HG03469 (cell line): ENCODE measurements at regions not wholly inside any gene's neighbourhood (a gene's known extent, or its start where the extent isn't known, plus 50 kb on each side); places are given as distances from the start of the nearest gene placed in this dataset.

Experiments used
- ATAC-seq: cut with Tn5 transposase; IDR thresholded peaks from one replicate; pipeline ENCODE4 v1.9.1; 2021; ENCODE audit warnings: mild to moderate bottlenecking, moderate library complexity, moderate number of reproducible peaks; ENCODE audit not compliant: unreplicated experiment

GRCh38 chr10:56662765-56663447 is 301.8 kb upstream of the ZWINT start:
- peak; percentile 89 for ATAC-seq

- no peak for ATAC-seq
These were observed 292.2 kb upstream of the ZWINT start for GRCh38 chr10:56653289-56653688.

GRCh38 chr10:56646329-56647111 is 285.5 kb upstream of the ZWINT start:
- ATAC-seq = no peak

GRCh38 chr10:56633876-56634452 is 272.9 kb upstream of the ZWINT start:
- ATAC-seq = peak; percentile 98

- ATAC-seq = no peak
These were observed 271.5 kb upstream of the ZWINT start for GRCh38 chr10:56632537-56632936.

- peak; percentile 37 for ATAC-seq
These were observed 263.0 kb upstream of the ZWINT start for GRCh38 chr10:56624082-56624481.

- no peak for ATAC-seq
These were observed 262.0 kb upstream of the ZWINT start for GRCh38 chr10:56623064-56623463.

- ATAC-seq = peak; percentile 87
These were observed 261.4 kb upstream of the ZWINT start for GRCh38 chr10:56622335-56622973.

GRCh38 chr10:56606202-56606601 is 245.1 kb upstream of the ZWINT start:
- ATAC-seq = no peak

- no peak for ATAC-seq
These were observed 244.0 kb upstream of the ZWINT start for GRCh38 chr10:56605051-56605450.

- no peak for ATAC-seq
These were observed 243.6 kb upstream of the ZWINT start for GRCh38 chr10:56604624-56605023.

GRCh38 chr10:56599201-56599600 is 238.1 kb upstream of the ZWINT start:
- ATAC-seq = no peak

- ATAC-seq = no peak
These were observed 235.2 kb upstream of the ZWINT start for GRCh38 chr10:56596257-56596656.

- ATAC-seq = no peak
These were observed 232.1 kb upstream of the ZWINT start for GRCh38 chr10:56593120-56593519.

GRCh38 chr10:56586461-56586891 is 225.4 kb upstream of the ZWINT start:
- ATAC-seq = no peak

GRCh38 chr10:56585447-56586171 is 224.6 kb upstream of the ZWINT start:
- ATAC-seq = no peak

- no peak for ATAC-seq
These were observed 222.3 kb upstream of the ZWINT start for GRCh38 chr10:56583316-56583715.

- no peak for ATAC-seq
These were observed 206.5 kb upstream of the ZWINT start for GRCh38 chr10:56567580-56567979.

GRCh38 chr10:56561336-56561735 is 200.3 kb upstream of the ZWINT start:
- no peak for ATAC-seq

GRCh38 chr10:56551037-56551436 is 190.0 kb upstream of the ZWINT start:
- no peak for ATAC-seq

GRCh38 chr10:56547163-56547562 is 186.1 kb upstream of the ZWINT start:
- no peak for ATAC-seq
